Upper lobe of left lung (tissue), 4 donors: ENCODE measurements at regions not wholly inside any gene's neighbourhood (a gene's known extent, or its start where the extent isn't known, plus 50 kb on each side); places are given as distances from the start of the nearest gene placed in this dataset.

ENCODE experiments used
- POLR2A ChIP-seq, 4 donors: fragments of 450-650 bp; IDR thresholded peaks; one replicate each; pipeline ENCODE4 v1.5.1; 2016 to 2017; ENCODE audit warnings: antibody characterized with exemption in 4 of 4, mild to moderate bottlenecking in 2 of 4
- POLR2AphosphoS5 ChIP-seq, 2 donors: sonication (generic); formaldehyde crosslinking; IDR thresholded peaks; one replicate each; pipeline ENCODE4 v1.5.1; 2017; ENCODE audit warnings: antibody characterized with exemption in 2 of 2
- TF ChIP-seq, protein P1 (sequence below), 6 experiments: fragments of 450-650 bp in 4 of 6; fragments of 200-600 bp in 2 of 6; sonication (generic) in 2 of 6; IDR thresholded peaks; one replicate each; pipeline ENCODE4 v1.5.1; 2016 to 2019; ENCODE audit warnings: antibody characterized with exemption in 6 of 6

DNA sequence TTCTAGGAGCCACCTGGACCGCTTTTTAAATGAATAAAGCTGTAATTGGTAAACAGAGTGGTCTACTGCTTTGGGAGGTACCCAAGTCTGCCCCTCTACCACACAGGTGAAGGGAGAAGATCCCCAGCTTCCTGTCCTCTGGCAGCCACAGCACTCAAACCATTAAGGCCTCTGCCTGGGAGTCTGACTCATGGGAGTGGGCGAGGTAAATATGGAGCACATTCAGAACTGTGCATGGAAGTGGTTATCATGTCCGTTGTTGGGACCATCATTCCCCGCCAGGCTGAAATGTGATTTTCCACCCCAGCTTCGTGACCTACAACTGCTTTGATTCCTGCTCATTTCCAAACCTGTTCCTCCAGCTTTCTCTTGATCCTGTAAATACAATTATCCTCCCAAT is 59.5 kb upstream of the ALDH1B1 start:
- TF ChIP-seq, protein P1, sequence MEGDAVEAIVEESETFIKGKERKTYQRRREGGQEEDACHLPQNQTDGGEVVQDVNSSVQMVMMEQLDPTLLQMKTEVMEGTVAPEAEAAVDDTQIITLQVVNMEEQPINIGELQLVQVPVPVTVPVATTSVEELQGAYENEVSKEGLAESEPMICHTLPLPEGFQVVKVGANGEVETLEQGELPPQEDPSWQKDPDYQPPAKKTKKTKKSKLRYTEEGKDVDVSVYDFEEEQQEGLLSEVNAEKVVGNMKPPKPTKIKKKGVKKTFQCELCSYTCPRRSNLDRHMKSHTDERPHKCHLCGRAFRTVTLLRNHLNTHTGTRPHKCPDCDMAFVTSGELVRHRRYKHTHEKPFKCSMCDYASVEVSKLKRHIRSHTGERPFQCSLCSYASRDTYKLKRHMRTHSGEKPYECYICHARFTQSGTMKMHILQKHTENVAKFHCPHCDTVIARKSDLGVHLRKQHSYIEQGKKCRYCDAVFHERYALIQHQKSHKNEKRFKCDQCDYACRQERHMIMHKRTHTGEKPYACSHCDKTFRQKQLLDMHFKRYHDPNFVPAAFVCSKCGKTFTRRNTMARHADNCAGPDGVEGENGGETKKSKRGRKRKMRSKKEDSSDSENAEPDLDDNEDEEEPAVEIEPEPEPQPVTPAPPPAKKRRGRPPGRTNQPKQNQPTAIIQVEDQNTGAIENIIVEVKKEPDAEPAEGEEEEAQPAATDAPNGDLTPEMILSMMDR (IDR thresholded peaks at IDR 0.05): no peak
- no peak for TF ChIP-seq POLR2AphosphoS5 (IDR thresholded peaks at IDR 0.05)
- no peak for TF ChIP-seq POLR2A (IDR thresholded peaks at IDR 0.05)
